ENCODE measurements at regions not wholly inside any gene's neighbourhood (a gene's known extent, or its start where the extent isn't known, plus 50 kb on each side); places are given as distances from the start of the nearest gene placed in this dataset.

DNA sequence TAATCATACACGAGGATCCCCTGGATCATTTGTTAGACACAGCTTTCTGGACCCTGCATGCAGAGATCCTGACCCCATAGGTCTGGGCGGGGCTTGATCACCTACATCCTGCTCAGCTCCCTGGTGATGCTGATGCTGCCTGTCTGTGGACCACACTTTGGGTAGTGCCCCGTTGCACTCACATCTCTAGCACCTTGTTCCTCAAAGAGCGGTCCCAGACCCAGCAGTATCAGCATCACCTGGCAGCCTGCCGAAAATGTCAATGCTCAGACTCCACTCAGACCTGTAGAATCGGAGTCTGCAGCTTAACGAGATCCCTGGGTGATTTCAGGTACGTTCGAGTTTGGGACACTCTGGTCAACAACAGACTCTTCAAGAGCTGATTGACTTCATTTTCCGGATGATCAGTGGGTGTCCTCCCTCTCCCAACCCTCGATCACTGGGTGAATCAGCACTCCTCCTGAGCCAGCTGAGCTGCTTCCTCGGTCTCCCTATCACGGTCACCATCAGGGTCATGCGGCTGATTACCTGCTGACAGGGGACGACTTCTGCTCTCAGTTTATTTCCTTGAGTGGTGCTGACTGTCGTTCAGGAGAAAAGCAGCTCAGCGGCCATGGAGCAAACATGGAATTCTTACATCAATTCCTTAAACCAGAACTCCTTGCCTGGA lies 150.6 kb upstream of the RAB12 start:
- no peak overlapping the region for H3K27ac ChIP-seq
- 57 to 77% (median 68%) methylated on average over 16 to 17 of the region's 17 CpGs for WGBS, 4 donors
- TF ChIP-seq, protein P1, sequence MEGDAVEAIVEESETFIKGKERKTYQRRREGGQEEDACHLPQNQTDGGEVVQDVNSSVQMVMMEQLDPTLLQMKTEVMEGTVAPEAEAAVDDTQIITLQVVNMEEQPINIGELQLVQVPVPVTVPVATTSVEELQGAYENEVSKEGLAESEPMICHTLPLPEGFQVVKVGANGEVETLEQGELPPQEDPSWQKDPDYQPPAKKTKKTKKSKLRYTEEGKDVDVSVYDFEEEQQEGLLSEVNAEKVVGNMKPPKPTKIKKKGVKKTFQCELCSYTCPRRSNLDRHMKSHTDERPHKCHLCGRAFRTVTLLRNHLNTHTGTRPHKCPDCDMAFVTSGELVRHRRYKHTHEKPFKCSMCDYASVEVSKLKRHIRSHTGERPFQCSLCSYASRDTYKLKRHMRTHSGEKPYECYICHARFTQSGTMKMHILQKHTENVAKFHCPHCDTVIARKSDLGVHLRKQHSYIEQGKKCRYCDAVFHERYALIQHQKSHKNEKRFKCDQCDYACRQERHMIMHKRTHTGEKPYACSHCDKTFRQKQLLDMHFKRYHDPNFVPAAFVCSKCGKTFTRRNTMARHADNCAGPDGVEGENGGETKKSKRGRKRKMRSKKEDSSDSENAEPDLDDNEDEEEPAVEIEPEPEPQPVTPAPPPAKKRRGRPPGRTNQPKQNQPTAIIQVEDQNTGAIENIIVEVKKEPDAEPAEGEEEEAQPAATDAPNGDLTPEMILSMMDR (IDR thresholded peaks at IDR 0.05): no peak
- TF ChIP-seq POLR2A (IDR thresholded peaks at IDR 0.05): no peak

DNA sequence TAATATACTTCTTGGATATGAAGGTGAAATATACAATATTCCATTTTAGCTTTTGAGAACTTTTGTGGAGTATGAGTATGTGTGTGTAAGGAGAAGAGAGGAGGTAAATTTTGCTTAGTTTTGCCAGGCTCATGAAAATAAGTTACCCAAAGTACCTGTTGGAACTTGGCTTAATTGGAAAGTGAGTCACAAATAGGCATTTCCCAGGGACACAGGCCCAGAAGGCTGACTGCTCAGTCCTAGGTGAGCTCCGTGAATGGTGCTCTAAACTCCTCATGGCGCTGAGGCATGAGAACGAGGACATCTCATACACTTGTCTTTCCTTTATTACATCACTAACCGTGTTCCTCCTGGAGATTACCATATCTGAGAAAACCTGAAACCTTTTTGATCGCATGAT lies 148.5 kb upstream of the RAB12 start:
- Histone ChIP-seq H3K9me3 (replicated peaks in 1 of 3) (no peaks in the 10 kb centered on the region), H3K4me1 (replicated peaks in 1 of 2) (no peaks in the 10 kb centered on the region), H3K27ac (no peak overlapping the region), H3K36me3 (replicated peaks in 1 of 2) (no peaks in the 10 kb centered on the region), H3K27me3 (no peaks in the 10 kb centered on the region), H3K4me3 (no peak overlapping the region)
- intact Hi-C loops (cut with DNase I): no loop called here
- WGBS, 4 donors: 72 to 93% (median 85%) methylated on average over 5 of the region's 5 CpGs
- TF ChIP-seq POLR2A (IDR thresholded peaks at IDR 0.05): no peak
- TF ChIP-seq, protein P1 (IDR thresholded peaks at IDR 0.05): no peak
- no peak for DNase-seq

More for the DNA sequence above, 150.6 kb upstream of the RAB12 start:
- Histone ChIP-seq H3K9me3 (replicated peaks in 1 of 3) (no peaks in the 10 kb centered on the region), H3K36me3 (replicated peaks in 1 of 2) (no peaks in the 10 kb centered on the region), H3K4me1 (replicated peaks in 1 of 2) (no peaks in the 10 kb centered on the region), H3K4me3 (no peak overlapping the region), H3K27me3 (no peaks in the 10 kb centered on the region)
- intact Hi-C loops (cut with DNase I): no loop called here
- no peak for DNase-seq

DNA sequence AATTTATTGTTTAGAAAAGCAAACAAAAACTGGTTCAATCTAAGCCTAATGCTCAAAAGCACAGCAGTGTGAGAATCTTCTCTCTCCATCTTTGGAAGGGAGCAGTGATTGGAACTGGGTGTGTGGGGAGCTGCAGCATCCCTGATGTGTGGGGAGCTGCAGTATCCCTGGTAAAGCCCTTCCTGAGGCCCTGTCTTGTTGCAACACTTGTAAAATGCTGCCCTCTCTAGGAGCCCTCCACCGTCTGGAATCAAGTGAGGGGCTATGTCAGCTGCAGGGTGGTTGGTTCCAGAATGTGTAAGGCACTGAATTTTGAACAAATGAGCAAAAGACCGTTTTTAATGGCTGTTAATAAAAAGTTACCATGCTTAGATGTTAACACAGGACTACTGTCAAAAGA lies 147.7 kb upstream of the RAB12 start:
- TF ChIP-seq, protein P1 (IDR thresholded peaks at IDR 0.05): no peak
- no peak for TF ChIP-seq POLR2A (IDR thresholded peaks at IDR 0.05)
- WGBS, 4 donors: 0 to 73% (median 30%) methylated on average over 2 of the region's 2 CpGs
- DNase-seq: no peak
- Histone ChIP-seq H3K27ac (no peak overlapping the region), H3K27me3 (no peaks in the 10 kb centered on the region), H3K4me3 (no peak overlapping the region), H3K9me3 (replicated peaks in 1 of 3) (no peaks in the 10 kb centered on the region), H3K4me1 (replicated peaks in 1 of 2) (no peaks in the 10 kb centered on the region), H3K36me3 (replicated peaks in 1 of 2) (no peaks in the 10 kb centered on the region)
- intact Hi-C loops (cut with DNase I): no loop called here

DNA sequence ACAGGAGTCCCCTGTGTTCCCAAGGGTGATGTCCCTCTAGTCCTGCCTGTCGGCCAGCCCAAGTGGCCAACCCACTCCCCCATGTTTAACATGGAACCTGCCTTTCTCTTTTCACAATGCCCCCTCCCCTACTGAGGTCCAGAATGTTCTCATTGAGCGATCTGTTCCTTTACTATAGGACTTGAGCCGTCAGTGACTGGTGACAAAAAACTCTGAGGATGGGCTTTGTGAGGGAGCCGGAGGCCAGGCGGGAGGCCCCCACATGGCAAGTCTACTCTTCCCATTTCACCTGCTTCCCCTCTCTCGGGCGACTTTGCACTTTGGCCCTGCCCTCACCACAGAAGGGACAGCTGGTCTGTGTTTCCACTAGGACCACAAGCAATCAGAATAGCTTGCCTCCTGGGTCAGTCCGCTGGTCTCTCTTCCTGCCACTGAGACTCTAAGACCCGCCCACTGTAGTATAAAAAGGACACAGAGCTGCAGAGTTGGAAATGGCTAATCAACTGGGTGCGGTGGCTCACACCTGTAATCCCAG lies 146.5 kb upstream of the RAB12 start:
- intact Hi-C loops (cut with DNase I): no loop called here
- H3K27ac ChIP-seq: no peak overlapping the region
- H3K36me3 ChIP-seq (replicated peaks in 1 of 2): no peaks in the 10 kb centered on the region
- no peak overlapping the region for H3K4me3 ChIP-seq
- TF ChIP-seq POLR2A (IDR thresholded peaks at IDR 0.05): no peak
- TF ChIP-seq, protein P1 (IDR thresholded peaks at IDR 0.05): no peak
- 86 to 90% (median 88%) methylated on average over 10 of the region's 10 CpGs for WGBS, 4 donors
- DNase-seq: no peak
- no peaks in the 10 kb centered on the region for H3K9me3 ChIP-seq (replicated peaks in 1 of 3)
- H3K4me1 ChIP-seq (replicated peaks in 1 of 2): no peaks in the 10 kb centered on the region
- no peaks in the 10 kb centered on the region for H3K27me3 ChIP-seq
